GM21423 (cell line): ENCODE measurements at regions not wholly inside any gene's neighbourhood (a gene's known extent, or its start where the extent isn't known, plus 50 kb on each side); places are given as distances from the start of the nearest gene placed in this dataset.
A peak's percentile ranks its signal among the peaks of the same experiment; 100 is the strongest.

Experiments used
- ATAC-seq: cut with Tn5 transposase; IDR thresholded peaks from one replicate; pipeline ENCODE4 v1.9.1; 2021; ENCODE audit warnings: mild to moderate bottlenecking, moderate library complexity; ENCODE audit not compliant: unreplicated experiment

DNA sequence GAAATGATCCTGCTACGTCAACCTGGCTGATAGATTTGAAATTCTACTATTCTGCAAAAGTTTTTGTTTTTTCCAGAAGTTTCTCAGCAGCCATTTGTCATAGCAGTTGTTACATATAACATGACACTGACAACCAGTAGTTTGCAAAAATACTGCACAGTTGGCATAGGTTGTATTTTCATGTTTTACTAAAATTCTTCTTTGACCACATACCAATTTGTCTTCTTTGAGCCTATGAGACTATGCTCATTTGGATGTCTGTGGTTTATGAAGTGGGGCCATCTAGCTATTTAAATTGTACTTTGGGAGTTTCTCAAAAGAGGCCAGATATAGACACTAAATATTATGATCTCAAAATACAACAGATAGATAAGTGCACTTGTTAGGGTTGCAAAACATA, 104.9 kb upstream of the PREP start:
- no peak for ATAC-seq

DNA sequence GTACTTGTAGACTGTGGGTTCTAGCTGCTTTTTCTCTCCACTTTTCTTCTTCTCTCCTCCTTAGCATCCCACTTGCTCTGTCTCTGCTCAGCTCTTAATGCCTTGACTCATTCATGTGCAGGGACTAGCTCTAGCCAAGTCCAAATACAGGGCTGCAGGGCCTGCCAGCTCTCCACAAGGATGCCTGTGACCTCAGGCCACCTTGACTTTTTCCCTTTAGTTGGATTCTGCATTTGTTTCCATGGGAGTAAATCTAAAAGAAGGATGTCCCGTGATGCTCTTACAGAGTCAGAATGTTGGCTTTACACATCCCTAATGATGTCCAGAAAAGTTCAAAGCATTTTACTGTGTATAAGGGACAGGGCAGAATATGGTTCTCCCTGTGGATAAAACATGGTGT, 101.8 kb upstream of the PREP start:
- no peak for ATAC-seq

DNA sequence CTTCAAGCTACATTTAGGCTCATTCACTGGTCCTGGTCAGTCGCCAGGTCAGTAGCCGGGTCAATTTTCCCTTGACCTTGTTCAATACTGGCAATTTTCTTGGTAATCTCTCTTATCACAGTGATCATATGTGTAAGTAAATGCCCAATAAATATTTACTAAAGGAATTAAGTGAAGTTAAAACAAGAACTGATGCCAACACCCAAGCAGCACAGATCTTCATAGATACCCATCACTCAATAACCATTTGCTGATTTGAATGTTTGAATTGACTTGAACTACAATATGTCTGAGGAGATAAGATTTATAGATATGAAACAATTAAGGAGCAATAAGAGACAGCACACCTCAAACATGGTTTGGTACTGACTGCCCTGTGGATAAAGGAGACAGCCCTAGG, 100.8 kb upstream of the PREP start:
- ATAC-seq, result no peak

DNA sequence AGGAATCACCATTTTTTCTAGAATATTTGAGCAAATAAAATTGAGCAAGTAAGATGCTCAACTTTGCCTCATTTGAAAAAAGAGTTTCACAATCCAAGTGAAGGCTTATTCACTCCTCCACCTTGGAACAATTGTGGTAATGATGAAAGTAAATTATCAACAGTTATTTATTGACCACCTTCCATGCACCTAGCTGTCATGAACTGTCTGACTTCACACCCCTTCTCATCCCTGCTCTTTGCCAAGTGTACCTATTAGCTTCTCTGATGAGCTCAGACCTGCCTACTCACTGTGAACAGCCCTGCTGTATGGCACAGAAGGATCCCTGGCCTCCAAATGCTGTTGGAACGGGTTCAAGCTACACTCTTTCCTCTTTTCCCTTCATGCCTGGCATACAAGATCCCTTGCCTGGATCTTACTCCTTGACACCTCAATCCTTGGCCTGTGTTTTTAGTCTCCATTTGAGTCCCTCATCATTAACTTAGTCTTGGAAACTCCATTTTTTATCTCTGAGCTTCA, 99.0 kb upstream of the PREP start:
- no peak for ATAC-seq

DNA sequence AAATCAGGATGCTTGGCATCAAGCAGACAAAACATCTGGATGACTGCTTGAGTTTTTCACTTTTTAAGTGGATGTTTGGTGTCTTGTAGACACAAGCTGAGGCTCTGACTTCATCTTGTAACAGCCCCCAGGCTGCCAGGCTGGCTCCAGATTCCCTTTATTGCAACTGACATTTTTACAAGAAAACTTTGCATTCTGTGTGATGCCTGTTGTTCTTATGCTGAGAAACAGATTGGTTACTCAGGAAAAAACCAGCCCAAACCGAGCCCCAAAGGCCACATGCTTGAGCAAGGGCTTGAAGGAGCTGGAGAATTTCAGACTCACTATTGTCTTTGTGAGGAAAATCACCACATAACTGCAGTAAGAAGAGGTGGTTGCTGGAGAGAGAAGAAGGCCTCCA, 98.4 kb upstream of the PREP start:
- no peak for ATAC-seq

DNA sequence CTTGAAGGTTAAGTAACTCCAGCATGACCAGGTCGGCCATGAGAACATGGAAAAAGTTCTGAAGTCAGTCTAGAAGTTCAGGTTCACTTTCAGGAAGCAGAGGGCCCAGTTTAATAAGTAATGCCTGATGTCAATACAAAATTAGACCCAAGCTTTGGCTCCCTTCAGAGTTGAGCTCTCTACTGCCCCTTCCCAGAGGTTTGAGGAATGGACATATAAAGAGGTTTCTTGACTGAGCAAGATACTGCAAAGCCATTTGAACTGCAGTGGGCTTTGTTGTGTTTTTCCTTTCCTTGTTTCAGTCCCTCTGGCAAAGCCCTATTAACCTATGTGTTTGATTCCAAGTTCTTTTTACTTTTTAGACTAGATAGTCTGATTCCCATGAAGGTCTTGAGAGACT, 97.8 kb upstream of the PREP start:
- ATAC-seq, result no peak

DNA sequence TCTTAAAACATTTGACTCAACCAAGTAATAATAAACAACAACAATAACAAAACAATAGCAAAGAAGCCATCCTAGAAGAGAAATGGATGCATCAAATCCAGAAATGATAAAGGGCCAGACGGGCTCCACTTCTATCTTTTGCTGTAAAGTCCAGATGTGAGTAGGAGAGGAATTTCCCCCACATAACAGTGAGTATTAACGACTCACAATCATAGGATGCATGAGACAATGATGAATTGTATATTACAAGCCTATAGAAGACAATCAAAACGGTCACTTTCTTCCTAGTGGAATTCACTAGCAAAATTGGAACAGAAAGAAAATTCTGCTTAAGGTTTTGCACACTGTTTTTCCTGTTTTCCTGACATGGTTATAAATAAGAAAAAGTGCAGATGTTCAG, 97.0 kb upstream of the PREP start:
- no peak for ATAC-seq

DNA sequence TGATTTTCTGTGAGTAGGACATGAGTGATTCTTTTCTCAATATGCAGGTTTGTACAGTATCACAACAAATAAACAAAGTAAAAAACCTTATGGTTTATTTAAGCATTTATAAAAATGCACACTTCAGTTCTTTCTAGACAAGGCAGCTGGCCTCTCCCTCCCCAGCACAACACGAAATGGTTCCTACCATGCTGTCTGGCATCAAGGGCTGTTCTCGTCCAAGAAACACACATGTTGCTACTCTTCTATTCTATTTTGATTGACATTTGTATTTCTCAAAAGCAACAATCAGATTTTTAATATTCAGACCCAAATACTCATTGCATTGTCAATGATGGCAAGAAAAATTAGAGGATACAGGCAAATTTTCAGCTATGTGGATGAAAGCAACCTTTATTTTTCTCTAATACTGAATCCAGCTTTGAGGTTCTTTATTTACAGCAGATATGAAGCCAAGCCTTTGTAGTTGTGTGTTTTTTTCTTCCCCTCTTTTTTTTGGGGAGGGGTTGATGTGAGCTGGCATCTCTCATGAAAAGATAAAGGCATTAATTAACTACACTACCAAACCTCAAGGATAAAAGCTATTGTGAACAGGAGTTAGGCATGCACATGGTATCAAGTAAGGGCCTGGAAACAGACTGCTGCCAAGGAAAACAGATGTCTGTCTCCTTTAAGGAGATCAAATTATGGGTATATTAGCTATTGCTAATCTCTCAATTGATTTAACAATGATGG, 96.4 kb upstream of the PREP start:
- ATAC-seq, result no peak

DNA sequence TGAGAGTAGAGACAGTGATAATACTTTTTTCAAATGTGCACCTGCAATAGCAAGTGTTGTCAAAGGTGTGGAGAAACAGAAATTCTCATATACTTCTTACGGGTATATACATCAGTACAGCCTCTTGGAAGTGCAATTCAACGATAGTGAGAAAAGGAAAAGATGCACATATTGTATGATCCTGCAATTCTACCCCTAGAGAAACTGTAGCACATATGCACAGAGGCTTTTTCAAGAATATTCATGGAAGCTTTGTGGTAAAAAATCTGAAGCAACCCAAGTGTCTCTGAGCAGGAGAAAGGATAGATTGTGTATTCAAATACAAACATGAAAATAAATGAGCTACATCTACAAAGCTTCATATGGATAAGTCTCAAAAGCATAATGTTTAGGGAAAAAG, 94.7 kb upstream of the PREP start:
- ATAC-seq, result no peak

DNA sequence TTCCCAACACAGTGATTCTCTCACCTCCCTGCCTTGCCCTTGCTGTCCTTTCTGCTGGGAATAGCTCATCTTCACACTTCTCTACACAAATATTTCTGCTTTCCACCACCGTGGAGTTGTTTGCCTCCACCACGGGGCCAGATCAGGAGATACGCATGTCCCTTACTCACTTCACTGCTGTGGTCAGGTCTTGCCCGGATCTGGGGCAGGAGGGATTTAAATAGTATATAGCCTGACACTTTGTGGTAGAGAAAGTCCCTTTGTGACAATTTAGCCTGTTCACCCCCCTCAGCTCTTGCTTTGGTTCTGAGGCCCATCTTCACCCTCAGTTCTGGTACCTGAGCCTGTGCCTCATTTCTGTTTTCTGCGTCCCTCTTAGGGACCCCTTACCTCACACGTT, 92.6 kb upstream of the PREP start:
- no peak for ATAC-seq

DNA sequence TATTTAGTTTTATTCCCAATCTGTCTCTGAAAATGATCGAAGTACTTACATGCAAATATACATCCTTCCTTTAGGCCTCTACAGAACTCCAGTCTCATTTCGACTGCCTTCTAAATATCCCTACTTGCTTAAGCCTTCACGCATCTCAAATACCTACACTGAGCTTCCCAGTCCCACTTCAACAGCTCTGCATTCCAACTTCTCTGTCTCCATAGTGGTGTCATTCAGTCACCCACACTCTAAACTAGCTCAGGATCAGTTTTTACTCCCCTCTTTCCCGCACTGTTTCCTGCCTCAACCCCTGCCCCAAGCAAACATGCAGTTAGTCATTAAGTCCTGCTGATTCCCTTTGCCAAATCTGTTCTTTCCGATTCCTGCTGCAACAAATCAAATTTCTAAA, 91.8 kb upstream of the PREP start:
- no peak for ATAC-seq

DNA sequence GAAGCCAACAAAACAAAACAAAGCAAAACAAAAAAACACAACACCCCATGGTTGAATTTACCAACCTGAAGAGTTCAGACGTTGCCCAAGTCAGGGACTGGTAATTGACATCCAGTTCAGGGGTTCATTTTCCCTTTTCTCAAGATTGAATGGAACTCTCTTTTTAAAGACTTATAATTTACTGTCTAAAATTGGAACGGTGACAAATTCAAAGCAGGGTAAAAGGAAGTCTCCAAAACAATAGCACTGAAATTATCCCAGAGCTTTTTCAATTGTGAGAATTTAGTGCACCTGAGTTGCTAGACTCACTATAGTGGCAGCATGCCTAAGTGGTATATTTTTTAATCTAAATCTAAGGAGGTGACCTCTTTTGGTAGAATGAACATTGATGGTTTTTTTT, 90.9 kb upstream of the PREP start:
- no peak for ATAC-seq

DNA sequence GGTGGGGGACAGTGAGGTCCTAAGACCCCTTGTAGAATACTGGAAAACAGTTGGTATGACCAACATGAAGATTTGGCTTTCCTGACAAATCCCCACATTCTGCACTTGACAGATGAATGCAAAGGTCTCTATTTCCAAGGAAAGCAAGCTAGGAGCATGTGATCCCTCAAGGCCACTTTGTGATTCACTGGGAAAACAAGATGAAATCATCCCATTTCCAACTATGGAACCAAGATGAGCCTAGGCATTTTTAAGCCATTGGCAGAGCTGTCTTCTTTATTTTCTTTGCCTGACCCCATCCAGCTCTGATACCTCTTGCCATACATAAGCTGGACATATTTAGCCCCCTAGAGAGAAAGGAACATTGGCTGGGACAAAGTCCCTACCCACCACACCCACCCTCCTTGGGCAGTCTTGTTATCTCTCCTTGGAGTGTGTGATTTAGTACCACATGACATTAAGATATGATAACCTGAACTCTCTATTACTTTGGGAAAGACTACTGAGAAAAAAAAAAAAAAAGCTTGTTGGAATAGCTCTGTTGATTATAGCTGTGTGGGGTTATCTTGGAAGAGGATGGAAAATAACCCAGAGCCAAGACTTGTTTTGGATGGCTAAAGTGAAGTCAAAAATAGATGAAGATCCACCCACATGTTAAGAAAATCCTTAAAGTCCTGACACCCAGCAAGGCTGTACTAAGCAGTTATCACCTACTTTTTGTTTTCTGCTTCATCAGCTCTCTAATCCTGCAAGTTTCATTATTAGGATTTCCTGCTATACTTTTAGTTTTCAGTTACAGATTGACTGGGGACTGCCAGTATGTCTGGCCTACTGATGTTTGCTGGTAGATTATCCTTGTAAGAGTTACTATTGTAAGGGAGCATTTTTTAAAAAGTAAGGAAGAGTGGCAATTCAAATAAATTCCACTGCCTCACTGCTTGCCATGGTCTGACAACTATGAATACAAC, 90.1 kb upstream of the PREP start:
- ATAC-seq, result peak; percentile 71

DNA sequence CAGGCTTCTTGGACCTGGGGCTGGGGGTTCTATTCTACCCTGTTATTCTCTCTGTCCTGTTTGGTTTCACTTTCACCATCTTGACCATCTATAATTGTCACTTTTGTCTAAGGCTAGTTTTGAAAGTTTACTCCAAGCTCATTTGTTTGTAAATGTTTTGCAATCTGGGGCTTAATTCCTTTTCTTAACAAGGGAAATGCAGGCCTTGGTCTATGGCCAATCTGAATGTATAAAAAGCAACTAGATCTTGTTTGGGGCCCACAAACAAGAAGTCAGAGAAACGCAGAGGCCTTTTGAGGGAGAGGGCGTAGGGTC, 86.3 kb upstream of the PREP start:
- no peak for ATAC-seq

DNA sequence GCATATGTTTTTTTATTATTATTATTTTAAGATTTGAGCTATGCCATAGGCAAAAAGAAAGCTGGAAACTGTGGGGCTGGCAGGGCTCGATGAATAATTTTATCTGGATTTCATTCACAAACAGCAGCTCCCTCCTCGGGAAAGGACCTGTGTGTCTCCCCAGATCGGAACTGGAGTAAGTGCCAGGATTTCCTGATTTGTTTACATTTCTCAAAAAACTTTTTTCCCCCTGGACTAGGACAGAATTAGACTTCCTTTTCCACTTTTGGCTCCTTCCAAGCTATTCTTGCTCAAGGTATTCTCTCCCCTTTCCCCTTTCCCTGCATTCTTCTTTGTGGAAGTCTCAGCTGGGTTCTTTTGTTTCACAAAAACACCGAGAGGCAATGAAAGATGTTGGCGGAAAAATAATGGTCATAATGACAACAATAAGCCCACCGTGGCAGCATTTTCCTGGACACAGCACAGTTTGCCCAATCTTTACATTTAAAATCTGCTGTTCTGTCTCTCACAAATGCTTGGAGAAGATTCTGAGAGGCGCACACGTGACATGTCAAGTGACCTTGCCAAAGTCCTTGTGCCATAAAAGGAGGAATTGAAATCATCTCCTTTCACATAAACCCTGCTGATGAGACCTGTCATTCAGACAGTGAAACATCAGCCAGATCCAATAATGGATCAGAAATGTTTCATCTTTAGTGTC, 85.8 kb upstream of the PREP start:
- ATAC-seq, result no peak

DNA sequence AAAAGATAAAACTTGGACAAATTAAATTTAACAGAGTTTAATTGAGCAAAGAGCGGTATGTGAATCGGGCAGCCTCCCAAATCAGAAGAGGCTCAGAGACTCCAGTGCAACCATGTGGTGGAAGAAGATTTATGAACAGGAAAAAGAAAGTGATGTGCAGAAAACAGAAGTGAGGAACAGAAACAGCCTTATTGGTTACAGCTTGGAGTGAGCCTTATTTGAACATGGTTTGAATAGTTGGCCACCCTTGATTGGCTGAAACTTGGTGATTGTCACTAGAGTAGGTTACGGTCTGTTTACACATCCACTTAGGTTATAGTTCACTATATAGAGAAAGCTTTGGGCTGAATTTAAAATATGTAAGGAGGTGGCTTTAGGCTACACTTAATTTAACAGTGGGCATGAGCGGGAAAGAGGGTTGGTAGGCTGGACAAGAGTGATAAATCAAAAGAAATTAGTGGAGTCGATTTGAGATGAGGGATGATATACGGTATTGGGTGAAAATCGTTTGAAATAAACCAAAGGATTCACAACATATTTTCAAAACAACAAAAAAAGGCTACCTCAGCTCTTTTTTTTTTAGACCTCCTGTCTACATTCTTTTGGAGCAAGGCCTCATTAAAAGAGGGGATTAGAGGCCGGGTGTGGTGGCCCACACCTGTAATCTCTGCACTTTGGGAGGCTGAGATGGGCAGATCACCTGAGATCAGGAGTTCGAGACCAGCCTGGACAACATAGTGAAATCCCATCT, 84.3 kb upstream of the PREP start:
- ATAC-seq, result no peak

DNA sequence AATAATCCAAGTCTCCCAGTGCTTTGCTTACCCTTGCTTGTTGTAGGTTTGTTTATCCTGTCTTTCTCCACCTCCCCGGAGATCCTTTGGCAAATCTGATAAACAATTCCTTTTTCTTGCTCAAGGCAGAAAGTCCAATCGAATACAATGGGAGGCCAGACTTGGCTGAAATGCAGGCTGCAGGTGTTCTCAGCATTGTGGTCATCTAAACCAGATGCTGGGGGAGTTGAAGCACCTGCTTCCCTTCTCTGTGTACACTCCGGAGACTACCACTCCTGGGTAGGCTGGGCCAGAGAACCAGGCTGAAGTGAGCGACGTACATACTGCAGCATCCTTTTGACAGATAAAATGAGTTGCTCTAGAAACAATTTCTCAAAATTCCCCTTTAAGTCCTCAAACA, 82.6 kb upstream of the PREP start:
- peak; percentile 66 for ATAC-seq

DNA sequence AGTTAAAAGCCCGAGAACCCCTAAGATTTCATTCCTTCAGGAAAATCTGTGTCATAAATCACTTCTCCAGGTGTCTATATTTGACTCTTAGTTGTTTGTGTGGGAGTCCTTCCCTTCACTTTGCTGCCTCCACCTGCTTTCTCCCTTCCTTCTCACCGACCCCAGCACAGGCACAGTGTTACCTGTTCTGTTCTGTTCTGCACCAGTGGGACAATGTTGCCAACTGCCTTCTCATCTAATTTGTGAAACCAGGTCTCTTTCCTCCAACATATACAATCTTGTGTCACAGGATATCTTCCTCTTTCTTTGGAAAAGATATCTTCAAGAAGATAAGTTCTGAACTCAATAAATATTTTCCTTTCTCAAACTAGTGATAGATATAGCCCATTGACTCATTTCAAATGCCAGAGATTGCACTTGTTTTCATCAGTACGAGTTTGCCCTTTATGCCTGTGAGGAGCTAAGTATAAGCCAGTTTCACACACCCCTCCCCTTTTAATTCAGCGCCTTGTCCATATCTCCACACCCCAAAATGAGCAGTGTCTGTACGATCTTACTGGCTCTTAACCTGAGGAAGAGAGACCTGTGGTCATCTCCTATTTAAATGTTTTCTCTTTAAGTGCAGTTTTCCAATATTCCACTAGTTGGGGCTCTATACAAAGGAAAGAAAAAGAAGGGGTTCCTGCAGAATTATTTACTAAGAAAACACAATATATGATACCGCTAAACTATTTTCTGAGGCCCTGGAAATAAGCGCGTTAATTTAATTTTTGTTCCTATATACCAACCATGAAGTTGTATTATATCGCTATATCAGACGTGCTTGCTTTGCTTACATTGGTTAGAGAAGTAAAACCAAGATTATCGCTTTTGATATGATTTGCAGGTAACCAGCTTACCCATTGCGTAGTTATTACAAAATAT, 81.6 kb upstream of the PREP start:
- ATAC-seq, result no peak

DNA sequence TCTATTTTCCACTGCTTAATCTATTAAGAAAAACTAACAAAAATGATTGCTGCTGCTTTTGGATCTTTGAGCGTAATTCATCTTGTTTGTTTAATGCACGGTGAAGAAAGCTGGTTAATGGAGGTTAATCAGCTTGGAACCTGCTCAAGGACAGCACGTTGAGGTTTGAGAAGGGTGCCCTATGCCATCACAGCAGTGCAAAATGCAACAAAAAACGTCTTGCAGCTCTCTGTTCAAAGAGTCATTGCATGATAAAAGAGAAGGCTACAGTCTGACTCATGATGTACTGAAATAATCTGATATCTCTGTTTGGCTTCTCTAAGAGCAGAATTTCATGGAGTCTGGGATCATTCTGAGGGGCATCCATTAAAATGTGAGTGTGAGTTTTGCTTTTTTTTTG, 80.6 kb upstream of the PREP start:
- no peak for ATAC-seq

DNA sequence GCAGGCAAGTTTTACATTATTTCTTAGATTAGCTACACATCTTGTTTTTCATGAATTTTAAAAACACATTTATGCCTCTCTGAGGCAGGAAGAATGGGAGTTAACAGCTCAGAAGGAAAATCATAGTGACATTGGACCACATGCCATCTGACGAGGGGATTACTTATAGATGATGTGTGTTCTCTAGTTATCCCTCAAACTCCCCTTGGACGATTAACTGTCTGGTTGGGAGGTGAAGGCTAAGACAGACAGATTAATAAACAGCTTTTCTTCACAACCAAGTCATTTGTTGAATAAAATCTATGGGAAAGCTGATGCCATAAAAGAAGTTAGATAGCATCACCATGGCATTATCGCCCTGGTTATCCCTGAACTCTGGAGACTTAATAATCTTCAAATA, 80.0 kb upstream of the PREP start:
- ATAC-seq, result no peak
